HepG2 (cell line): ENCODE measurements at regions not wholly inside any gene's neighbourhood (a gene's known extent, or its start where the extent isn't known, plus 50 kb on each side); places are given as distances from the start of the nearest gene placed in this dataset.
A peak's percentile ranks its signal among the peaks of the same experiment; 100 is the strongest.

ENCODE experiments used
- ATAC-seq: fragments of 200-7000 bp; cut with Tn5 transposase; 3 replicates; pipeline ENCODE4 v1.9.1; 2020; ENCODE audit warnings: mild to moderate bottlenecking, moderate library complexity
- BruUV-seq: library from RNA; stranded (reverse); fragments of 400-500 nt; replicated peaks from 2 replicates; lab custom pipeline; 2021; lab: Mats Ljungman, UMichigan
- CTCF ChIA-PET: fragments of 300-600 bp; formaldehyde crosslinking; extraction: SDS; loops from one replicate; lab custom pipeline; 2021; ENCODE audit warnings: low total read pairs, inconsistent platforms, low intra/inter-chr PET ratio; lab: Yijun Ruan, JAX
- POLR2A ChIA-PET: fragments of 350-600 bp; sonication (Branson Sonifier 250); formaldehyde crosslinking; loops from one replicate; lab custom pipeline; 2020; ENCODE audit warnings: antibody characterized with exemption, inconsistent platforms; lab: Yijun Ruan, JAX
- DNase-seq: peaks from one replicate; pipeline ENCODE4 v3.0.0-alpha.2; 2015; ENCODE audit warnings: low spot score
- FAIRE-seq: peaks from 3 replicates; lab custom pipeline; 2011; peaks lifted over from hg19 to GRCh38; lab: Jason Lieb, UNC
- H2AFZ ChIP-seq: one replicate; pipeline ENCODE4 v1.6.1; 2011; ENCODE audit warnings: low read length, inconsistent platforms
- H3K27ac ChIP-seq: fragments of 300-600 bp; 3 replicates; pipeline ENCODE4 v1.8.0; 2011; ENCODE audit warnings: mixed run types, mild to moderate bottlenecking, mixed read lengths, low read length, inconsistent platforms; ENCODE audit not compliant: insufficient read depth; ENCODE audit errors: extremely low read length
- H3K27me3 ChIP-seq, 2 experiments: fragments of 200-600 bp in 1 of 2; 2 replicates in 1 of 2; 3 replicates in 1 of 2; pipeline versions ENCODE4 v1.6.0 to v1.8.0; 2011; ENCODE audit warnings: low read length in 2 of 2, mild to moderate bottlenecking in 2 of 2, moderate library complexity in 2 of 2, inconsistent platforms in 1 of 2; ENCODE audit not compliant: insufficient read depth in 2 of 2, control insufficient read depth in 1 of 2
- H3K36me3 ChIP-seq, 2 experiments: fragments of 200-600 bp in 1 of 2; replicated peaks in 1 of 2; 2 replicates in 1 of 2; 3 replicates in 1 of 2; pipeline versions ENCODE4 v1.5.1 to v1.8.0; 2011; ENCODE audit warnings: low read length in 2 of 2, inconsistent platforms in 1 of 2; ENCODE audit not compliant: insufficient read depth in 2 of 2, control insufficient read depth in 1 of 2
- H3K4me1 ChIP-seq: 2 replicates; pipeline ENCODE4 v1.5.1; 2012; ENCODE audit warnings: low read length, inconsistent platforms; ENCODE audit not compliant: insufficient read depth
- H3K4me2 ChIP-seq: 2 replicates; pipeline ENCODE4 v1.6.0; 2011; ENCODE audit warnings: low read depth, low read length, inconsistent platforms
- H3K4me3 ChIP-seq, 3 experiments: fragments of 200-600 bp in 1 of 3; sonication (generic), shearing (Covaris generic) in 1 of 3; replicated peaks in 1 of 3; 2 replicates each; pipeline ENCODE4 v1.5.1; 2011 to 2016; ENCODE audit warnings: low read length in 3 of 3, inconsistent platforms in 2 of 3, low read depth in 2 of 3, mild to moderate bottlenecking in 2 of 3, control low read depth in 1 of 3, mixed read lengths in 1 of 3; ENCODE audit not compliant: insufficient read depth in 1 of 3
- H3K79me2 ChIP-seq: one replicate; pipeline ENCODE4 v1.6.1; 2011; ENCODE audit warnings: low read length, inconsistent platforms; ENCODE audit not compliant: insufficient read depth
- H3K9ac ChIP-seq: 2 replicates; pipeline ENCODE4 v1.6.0; 2011; ENCODE audit warnings: mild to moderate bottlenecking, low read depth, low read length, inconsistent platforms; ENCODE audit not compliant: insufficient read depth
- H3K9me3 ChIP-seq: 2 replicates; pipeline ENCODE4 v1.5.1; 2012; ENCODE audit warnings: mild to moderate bottlenecking, low read length
- H4K20me1 ChIP-seq: 2 replicates; pipeline ENCODE4 v1.6.0; 2011; ENCODE audit warnings: inconsistent platforms, mild to moderate bottlenecking, low read length, moderate library complexity; ENCODE audit not compliant: insufficient read depth
- AHR ChIP-seq: IDR thresholded peaks from 2 replicates; pipeline ENCODE4 v1.6.1; 2018; ENCODE audit warnings: missing genetic modification reagents, missing compliant biosample characterization
- ATAD3A ChIP-seq: sonication (generic); formaldehyde crosslinking; IDR thresholded peaks from 2 replicates; pipeline ENCODE4 v1.4.0; 2020; ENCODE audit warnings: missing genetic modification reagents
- CEBPB ChIP-seq: IDR thresholded peaks from 2 replicates; pipeline ENCODE4 v1.6.1; 2011; ENCODE audit warnings: low read depth, low read length, improper control_type of control experiment, borderline replicate concordance
- ZFP37 ChIP-seq: sonication (generic); formaldehyde crosslinking; IDR thresholded peaks from 2 replicates; pipeline ENCODE4 v1.4.0; 2020; ENCODE audit warnings: missing genetic modification reagents, borderline replicate concordance
- WGBS: methylation state at CpG from one replicate; pipeline ENCODE4 v1.1.6; 2017; ENCODE audit warnings: low lambda C conversion rate; 5-methylcytosine and 5-hydroxymethylcytosine counted together
- in situ Hi-C: cut with HindIII; loops from 2 replicates; pipeline ENCODE4 v1.10.0; 2017; ENCODE audit warnings: low pct_unique_long_range_greater_than_20kb; ENCODE audit not compliant: extremely low pct_ligation_motif_present
- intact Hi-C: fragments of 100-400 bp; cut with micrococcal nuclease; formaldehyde crosslinking; loops from one replicate; pipeline ENCODE4 v1.10.0; 2022; ENCODE audit not compliant: unreplicated experiment
- TF ChIP-seq, protein P1 (sequence below): IDR thresholded peaks from 2 replicates; pipeline ENCODE4 v1.6.1; 2016; ENCODE audit warnings: mild to moderate bottlenecking
- TF ChIP-seq, protein P2 (sequence below): sonication (generic); formaldehyde crosslinking; IDR thresholded peaks from 2 replicates; pipeline ENCODE4 v1.5.0; 2020; ENCODE audit warnings: mild to moderate bottlenecking, low read depth, missing genetic modification reagents, borderline replicate concordance
- TF ChIP-seq, protein P3 (sequence below), 2 experiments: sonication (generic) in 1 of 2; formaldehyde crosslinking in 1 of 2; IDR thresholded peaks; 2 replicates each; pipeline versions ENCODE4 v1.6.1 to v1.9.0; 2014 to 2022; ENCODE audit warnings: antibody characterized with exemption in 1 of 2, borderline replicate concordance in 1 of 2, inconsistent platforms in 1 of 2, low read depth in 1 of 2, missing genetic modification reagents in 1 of 2

DNA sequence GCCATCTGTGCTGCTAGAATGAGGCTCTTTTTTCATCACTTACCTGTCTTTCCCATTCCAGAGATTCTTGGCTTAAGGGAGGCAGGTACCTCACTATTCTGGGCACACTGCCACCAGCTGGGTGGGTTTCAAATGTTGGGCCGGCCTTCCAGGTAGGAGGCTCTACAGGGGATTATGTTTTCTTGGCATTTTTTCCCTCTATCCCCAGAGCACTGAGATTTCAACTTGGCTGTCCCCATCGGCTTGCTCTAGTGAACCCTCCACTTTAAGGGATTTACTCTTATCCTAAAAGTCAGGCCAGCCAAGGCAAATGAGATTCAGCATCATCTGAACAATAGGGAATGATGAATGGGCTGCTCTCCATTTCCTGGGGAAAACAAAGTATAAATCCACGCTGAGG lies 710.1 kb upstream of the CELF2 start:
- Histone ChIP-seq H3K36me3 (no peaks in the 10 kb centered on the region), H3K27ac (no peak overlapping the region), H3K9ac (no peak overlapping the region), H3K27me3 (no peaks in the 10 kb centered on the region), H2AFZ (no peak overlapping the region), H3K4me1 (no peaks in the 10 kb centered on the region), H3K79me2 (no peaks in the 10 kb centered on the region), H3K4me3 (no peak overlapping the region), H4K20me1 (no peaks in the 10 kb centered on the region), H3K4me2 (no peak overlapping the region), H3K9me3 (peaks cover 90% of the 10 kb centered on the region)
- FAIRE-seq, result no peak
- ChIA-PET CTCF (no interaction called here), POLR2A (no interaction called here)
- BruUV-seq, result no TSS peak
- TF ChIP-seq AHR (CRISPR knock-in tag) (no peak), ZFP37 (CRISPR knock-in tag) (no peak), ATAD3A (CRISPR knock-in tag) (no peak)
- TF ChIP-seq, protein P1, sequence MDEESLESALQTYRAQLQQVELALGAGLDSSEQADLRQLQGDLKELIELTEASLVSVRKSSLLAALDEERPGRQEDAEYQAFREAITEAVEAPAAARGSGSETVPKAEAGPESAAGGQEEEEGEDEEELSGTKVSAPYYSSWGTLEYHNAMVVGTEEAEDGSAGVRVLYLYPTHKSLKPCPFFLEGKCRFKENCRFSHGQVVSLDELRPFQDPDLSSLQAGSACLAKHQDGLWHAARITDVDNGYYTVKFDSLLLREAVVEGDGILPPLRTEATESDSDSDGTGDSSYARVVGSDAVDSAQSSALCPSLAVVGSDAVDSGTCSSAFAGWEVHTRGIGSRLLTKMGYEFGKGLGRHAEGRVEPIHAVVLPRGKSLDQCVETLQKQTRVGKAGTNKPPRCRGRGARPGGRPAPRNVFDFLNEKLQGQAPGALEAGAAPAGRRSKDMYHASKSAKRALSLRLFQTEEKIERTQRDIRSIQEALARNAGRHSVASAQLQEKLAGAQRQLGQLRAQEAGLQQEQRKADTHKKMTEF (CRISPR knock-in tag), result no peak
- TF ChIP-seq, protein P2, sequence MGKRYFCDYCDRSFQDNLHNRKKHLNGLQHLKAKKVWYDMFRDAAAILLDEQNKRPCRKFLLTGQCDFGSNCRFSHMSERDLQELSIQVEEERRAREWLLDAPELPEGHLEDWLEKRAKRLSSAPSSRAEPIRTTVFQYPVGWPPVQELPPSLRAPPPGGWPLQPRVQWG (CRISPR knock-in tag), result no peak
- WGBS, result 2% methylated on average over 3 of the region's 3 CpGs
- in situ Hi-C loops (no loop called here), intact Hi-C loops (no loop called here)
- ATAC-seq, result no peak
- DNase-seq, result no peak

DNA sequence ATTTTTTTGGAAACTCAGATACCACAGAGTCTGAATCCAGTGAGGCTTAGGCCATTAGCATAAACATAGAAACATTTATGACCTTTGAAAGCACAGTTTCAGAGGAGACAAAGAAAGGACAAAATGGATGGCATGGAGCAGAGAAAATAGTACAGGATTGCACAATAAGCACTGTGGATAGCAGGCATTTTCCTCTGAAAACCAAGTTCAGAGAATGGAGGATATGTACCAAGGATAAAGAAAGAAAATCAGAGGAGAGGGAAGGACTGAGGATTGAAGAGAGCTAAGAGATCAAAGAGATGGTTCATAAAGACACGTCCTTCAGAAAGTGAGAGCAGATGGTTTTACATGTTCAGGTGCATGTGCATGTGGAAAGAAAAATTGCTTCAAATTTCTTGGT lies 707.2 kb upstream of the CELF2 start:
- CTCF ChIA-PET, result no interaction called here
- intact Hi-C loops, result no loop called here
- Histone ChIP-seq H3K9me3 (peaks cover 89% of the 10 kb centered on the region), H3K36me3 (no peaks in the 10 kb centered on the region), H3K4me2 (no peak overlapping the region), H3K79me2 (no peaks in the 10 kb centered on the region), H3K9ac (no peak overlapping the region), H4K20me1 (no peaks in the 10 kb centered on the region)
- POLR2A ChIA-PET, result no interaction called here
- 0% methylated on average over 1 of the region's 1 CpG for WGBS
- no TSS peak for BruUV-seq
- TF ChIP-seq, protein P3, sequence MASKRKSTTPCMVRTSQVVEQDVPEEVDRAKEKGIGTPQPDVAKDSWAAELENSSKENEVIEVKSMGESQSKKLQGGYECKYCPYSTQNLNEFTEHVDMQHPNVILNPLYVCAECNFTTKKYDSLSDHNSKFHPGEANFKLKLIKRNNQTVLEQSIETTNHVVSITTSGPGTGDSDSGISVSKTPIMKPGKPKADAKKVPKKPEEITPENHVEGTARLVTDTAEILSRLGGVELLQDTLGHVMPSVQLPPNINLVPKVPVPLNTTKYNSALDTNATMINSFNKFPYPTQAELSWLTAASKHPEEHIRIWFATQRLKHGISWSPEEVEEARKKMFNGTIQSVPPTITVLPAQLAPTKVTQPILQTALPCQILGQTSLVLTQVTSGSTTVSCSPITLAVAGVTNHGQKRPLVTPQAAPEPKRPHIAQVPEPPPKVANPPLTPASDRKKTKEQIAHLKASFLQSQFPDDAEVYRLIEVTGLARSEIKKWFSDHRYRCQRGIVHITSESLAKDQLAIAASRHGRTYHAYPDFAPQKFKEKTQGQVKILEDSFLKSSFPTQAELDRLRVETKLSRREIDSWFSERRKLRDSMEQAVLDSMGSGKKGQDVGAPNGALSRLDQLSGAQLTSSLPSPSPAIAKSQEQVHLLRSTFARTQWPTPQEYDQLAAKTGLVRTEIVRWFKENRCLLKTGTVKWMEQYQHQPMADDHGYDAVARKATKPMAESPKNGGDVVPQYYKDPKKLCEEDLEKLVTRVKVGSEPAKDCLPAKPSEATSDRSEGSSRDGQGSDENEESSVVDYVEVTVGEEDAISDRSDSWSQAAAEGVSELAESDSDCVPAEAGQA (IDR thresholded peaks at IDR 0.05; ENCODE audit: low read depth), result no peak
- TF ChIP-seq, protein P3 (CRISPR knock-in tag; IDR thresholded peaks at IDR 0.05; ENCODE audit: borderline replicate concordance), result no peak
- peak; percentile 33; the same call in 1 of the 2 replicates for TF ChIP-seq CEBPB
- TF ChIP-seq, all 625 proteins: peak for 1
- Histone ChIP-seq H3K27ac (no peak overlapping the region), H3K4me3 (no peak overlapping the region), H3K4me1 (no peaks in the 10 kb centered on the region), H3K27me3 (no peaks in the 10 kb centered on the region), H2AFZ (no peak overlapping the region)
- ATAC-seq, result no peak
- in situ Hi-C loops, result no loop called here
- no peak for DNase-seq
- no peak for FAIRE-seq
